RPMI8226 (cell line): ENCODE measurements at regions not wholly inside any gene's neighbourhood (a gene's known extent, or its start where the extent isn't known, plus 50 kb on each side); places are given as distances from the start of the nearest gene placed in this dataset.
"Not testable (repeated sequence)": the region's sequence is repeated elsewhere in the genome, so short reads cannot be mapped to it uniquely, and the experiment has no call there.

Source experiments
- DNase-seq: peaks from one replicate; pipeline ENCODE4 v3.0.0-alpha.2; 2015

DNA sequence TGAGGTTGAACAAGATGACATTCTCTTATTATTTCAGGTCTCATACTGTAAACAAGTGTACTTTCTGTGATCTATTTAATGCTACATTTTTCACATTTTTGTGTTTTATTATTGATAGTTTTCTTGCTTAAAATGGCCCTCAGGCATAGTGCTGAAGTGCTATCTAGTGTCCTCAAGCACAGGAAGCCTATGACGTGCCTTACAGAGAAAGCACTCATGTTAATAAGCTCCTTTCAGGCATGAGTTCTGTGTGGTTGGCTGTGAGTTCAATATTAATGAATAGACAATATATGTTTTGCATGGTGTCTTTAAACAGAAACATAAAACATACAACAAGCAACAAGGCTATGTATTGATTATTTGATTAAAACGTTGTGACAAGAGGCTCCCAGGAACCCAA is 450.1 kb downstream of the PLK2 start:
- DNase-seq, result no peak

DNA sequence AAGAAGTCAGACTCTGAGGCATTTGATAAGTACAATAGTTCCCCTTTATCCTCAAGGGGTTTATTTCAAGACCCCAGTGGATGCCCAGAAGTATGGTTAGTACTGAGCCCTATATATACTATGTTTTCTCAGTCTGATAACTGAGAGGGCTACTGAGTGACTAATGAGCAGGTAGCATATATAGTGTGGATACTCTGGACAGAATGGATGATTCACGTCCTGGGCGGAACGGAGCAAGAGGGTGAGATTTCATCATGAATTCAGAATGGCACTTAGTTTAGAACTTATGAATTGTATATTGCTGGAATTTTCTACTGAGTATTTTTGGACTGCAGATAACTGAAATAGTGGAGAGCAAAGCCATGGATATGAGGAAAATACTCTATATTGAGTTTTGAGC is 457.6 kb downstream of the PLK2 start:
- DNase-seq, result no peak

DNA sequence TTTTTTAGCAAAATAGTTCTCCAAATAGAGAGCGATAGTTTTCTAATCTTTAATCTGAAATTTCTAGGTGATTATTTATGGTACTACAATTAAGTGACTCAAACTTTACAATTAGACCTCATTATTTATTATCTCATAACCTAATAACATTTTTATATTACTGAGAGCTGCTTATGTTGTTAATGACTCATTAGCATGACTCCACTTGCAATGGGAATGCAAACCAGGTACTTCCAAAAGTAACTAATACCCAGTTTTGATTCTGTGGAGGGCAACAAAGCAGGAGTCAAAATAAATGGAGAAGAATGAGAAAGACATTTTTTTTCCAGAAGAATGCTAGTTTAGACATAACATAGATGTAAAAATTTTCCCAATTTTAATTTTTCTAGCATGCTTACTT is 466.0 kb downstream of the PLK2 start:
- no peak for DNase-seq

DNA sequence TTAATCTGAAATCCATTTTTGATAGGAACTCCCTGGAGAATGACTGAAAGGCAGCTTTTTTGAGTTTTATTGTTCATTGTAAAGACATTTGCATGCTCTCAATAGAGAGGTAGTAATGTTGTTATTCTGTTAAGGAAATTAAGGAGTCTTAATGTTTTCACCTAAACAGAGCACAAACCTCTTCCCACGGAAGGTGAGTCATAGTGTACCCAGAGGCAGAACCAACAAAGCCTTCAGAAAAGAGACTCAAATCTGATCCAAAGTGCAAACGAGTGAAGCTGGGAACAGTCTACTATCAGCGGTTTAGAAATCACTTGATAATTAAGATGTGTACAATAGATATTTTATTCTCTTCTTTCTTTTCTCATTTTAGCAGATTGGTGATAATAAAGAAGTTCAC is 470.5 kb downstream of the PLK2 start:
- no peak for DNase-seq

- DNase-seq, result no peak
Observed at GRCh38 chr5:57988813-57989212, 471.1 kb downstream of the PLK2 start.

DNA sequence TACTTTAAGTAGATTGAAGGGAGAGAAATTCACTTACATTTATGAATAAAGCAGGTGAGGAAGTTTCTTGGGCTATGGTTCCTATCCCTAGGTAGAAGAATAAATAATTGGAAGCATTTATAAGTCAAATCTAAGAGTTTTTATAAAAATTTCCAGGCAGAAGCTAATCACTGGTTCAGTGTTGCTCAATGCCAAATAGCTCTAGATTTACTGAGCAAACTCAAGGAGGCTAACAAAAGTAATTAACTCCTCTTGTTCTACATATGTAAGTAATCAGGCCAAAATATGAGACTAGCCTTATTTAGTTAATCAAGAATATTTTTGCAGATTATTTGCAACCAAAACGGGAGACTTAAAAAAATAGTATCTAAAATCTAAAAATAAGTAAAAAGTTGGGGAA is 472.3 kb downstream of the PLK2 start:
- DNase-seq, result no peak

DNA sequence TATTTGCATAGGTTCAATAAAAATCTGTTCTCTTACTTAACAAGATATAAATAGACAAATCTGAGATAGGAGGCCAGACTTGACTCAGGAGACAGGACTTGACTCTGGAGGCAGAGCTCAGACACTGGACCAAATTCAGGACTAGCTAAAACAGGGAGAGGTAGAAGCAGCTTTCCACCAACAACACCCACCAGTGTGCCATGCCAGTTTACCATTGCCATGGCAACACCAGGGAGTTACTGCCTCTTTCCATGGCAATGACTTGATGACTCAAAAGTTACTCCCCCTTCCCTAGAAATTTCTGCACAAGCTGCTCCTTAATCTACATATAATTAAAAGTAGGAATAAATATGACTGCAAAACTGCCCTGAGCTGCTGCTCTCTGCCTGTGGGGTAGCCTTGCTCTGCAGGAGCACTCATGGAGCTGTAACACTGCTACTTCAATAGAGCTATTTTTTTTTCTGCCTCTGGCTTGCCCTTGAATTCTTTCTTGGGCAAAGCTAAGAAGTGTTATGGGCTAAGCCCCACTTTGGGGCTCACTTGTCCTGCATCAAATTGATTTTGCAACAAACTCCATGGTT is 473.0 kb downstream of the PLK2 start:
- DNase-seq, result no peak

GRCh38 chr5:57983426-57983825 is 476.5 kb downstream of the PLK2 start:
- no peak for DNase-seq

GRCh38 chr5:57979671-57980070 is 480.2 kb downstream of the PLK2 start:
- DNase-seq, result no peak

- DNase-seq, result no peak
Observed at GRCh38 chr5:57976506-57976905, 483.4 kb downstream of the PLK2 start.

GRCh38 chr5:57972099-57972498 is 487.8 kb downstream of the PLK2 start:
- DNase-seq, result not testable (repeated sequence)

- DNase-seq, result no peak
Observed at GRCh38 chr5:57960569-57960968, 478.0 kb upstream of the ACTBL2 start.

DNA sequence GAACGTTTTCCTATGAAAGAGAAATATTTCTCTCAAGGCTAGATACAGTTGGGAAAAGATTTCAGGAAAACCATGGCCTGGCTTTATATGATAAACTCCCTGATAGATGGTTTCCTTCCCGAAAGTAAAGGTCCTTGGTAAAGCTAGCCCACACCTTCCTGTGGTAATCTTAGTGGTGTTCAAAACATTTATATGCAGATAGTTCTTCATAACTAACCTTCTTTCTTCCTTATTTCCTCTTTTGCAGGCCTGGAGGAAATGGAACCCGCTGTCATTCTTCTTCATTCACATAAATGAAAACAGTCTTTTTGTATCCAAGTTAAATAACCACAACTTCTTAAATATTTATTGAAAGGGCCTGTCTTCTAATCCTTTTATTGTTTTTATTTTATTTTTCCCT is 474.0 kb upstream of the ACTBL2 start:
- no peak for DNase-seq

DNA sequence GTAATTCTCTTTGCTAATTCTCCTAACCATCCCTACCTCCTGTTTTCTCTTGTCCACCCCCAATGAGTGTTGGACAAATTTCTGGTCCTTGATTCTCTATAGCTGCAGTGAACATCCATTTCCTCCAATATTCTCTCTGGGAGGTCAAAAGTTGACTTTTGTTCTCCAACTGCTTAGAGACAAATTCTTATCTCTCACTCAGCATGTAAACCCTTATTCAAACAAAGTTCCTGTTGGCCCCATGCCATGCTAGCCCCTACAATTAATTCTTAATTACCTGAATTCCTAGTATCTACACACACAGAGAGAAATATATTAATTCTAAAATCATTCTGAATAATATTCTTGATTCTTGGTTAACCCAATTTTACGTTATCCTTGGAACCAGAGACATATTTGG is 472.9 kb upstream of the ACTBL2 start:
- DNase-seq, result no peak

- DNase-seq, result no peak
Observed at GRCh38 chr5:57953792-57954191, 471.2 kb upstream of the ACTBL2 start.

DNA sequence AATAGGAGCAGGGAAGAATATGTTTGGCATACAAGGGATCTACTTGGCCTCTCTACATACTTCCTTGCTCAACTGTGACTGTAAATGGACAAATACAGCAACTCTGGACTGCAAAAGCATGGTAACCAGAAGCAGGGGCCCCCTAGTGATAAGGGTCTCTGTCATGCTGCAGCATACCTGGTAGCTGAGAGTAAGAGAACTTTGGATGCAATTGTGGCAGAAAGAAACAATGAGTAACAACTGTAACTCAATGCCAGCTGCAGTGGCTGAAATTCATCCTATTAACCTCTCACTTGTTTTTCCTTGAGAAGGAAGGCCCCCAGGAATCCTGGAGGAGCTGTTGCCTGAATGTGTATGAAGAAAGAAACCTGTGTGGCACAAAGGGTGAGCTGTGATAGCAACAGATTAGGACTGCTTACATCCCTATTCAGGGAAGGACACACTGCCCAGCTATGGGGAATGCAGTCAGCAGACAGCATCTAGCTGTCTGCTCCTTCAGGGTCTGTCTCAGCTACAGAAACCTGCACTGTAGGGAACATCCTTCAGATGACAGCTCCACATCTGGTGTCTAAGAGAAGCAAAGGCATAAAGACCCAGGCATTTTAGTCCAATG is 468.1 kb upstream of the ACTBL2 start:
- no peak for DNase-seq

- no peak for DNase-seq
Observed at GRCh38 chr5:57948091-57948490, 465.5 kb upstream of the ACTBL2 start.

GRCh38 chr5:57947181-57947580 is 464.6 kb upstream of the ACTBL2 start:
- DNase-seq, result no peak

DNA sequence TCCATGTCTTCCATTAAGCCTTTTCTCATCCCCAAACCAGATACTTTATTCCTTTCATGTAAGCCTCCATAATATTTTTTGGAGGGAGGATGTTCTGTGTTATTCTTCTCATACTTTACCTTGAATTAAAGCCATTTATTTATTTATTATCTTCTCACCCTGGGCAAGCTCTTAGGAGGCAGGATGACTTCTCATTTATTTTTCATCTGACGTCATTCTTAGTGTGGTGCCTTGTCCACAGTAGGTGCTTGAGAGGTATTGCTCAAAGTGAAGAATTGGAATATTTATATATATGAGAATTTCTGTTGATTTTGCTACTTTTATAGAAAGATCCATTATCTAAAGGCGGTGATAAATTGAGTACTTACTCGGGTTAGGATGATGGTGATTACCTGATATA is 458.3 kb upstream of the ACTBL2 start:
- no peak for DNase-seq

- no peak for DNase-seq
Observed at GRCh38 chr5:57940236-57940635, 457.6 kb upstream of the ACTBL2 start.

- DNase-seq, result no peak
Observed at GRCh38 chr5:57939771-57940170, 457.2 kb upstream of the ACTBL2 start.

DNA sequence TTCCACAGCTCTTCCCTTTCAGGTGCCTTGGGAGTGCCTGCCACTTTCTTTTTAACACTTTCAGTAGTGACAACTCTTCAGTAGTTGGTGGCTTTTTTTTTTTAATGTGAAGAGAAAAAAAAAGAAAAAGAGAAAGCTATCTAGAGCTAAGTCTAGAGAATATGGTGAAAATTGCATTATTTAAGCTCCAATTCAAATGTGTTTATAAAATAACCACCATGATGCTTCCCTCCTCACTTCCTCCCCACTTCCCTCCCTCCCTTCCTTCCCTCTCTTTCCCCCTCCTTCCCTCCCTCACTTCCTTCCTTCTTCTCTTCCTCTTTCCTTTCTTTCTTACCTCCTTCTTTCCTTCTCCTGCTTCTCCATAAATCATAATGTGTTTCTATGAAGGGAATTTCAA is 456.7 kb upstream of the ACTBL2 start:
- DNase-seq, result no peak

- no peak for DNase-seq
Observed at GRCh38 chr5:57938174-57938557, 455.6 kb upstream of the ACTBL2 start.

DNA sequence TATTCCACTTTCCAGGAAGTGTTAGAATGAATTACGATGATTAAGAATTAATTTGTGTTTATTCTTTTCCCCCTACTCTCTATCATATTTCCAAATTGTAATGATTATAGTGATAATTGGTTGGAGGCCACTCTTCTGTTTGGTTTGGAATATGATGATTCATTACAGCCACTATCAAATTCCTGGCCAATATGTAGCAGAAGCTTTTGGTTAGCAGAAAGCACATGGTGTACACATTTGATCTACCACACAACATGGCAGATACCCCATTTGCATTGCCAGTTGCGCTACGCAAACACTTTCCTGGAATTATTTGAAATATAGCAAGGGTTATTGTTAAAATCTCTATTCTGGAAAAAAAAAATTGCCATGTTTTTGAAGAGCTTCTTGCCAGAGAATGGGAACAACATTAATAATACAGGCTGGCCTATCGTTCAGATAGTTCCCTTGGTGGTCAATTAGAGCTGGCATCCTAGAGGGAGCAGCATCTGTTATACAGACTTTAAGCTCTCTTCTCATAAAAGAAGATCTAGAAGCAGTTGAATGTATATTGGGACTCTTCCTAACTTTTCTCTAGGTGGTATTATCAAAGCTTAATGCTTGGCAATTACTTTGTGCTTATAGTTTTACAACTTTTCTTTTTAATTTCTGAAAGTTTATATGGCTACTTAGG is 455.0 kb upstream of the ACTBL2 start:
- no peak for DNase-seq

DNA sequence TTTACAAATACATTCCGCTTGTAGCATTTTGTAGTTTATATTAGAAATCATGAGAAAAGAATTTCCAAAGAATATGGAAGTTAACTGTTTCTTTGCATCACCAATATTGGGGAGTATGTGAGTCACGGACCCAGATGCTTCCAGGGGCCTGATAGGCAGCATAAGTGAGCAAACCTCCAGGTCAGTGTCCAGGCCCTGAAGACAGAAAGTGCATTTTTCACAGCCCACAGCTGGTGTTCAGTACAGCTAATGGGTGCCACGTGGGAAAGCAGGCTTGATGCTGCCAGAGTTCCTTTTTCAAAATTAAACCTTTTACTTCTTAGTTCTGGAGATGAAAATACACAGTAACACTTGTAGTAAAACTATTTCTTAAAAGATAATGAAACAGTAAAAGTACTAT is 454.4 kb upstream of the ACTBL2 start:
- no peak for DNase-seq
